OCI-LY7 (cell line): ENCODE measurements at regions not wholly inside any gene's neighbourhood (a gene's known extent, or its start where the extent isn't known, plus 50 kb on each side); places are given as distances from the start of the nearest gene placed in this dataset.

ENCODE experiments used
- BruUV-seq: library from RNA; stranded (reverse); fragments of 400-500 nt; replicated peaks from 2 replicates; lab custom pipeline; 2021; lab: Mats Ljungman, UMichigan
- CTCF ChIA-PET: fragments of 300-600 bp; sonication (Branson Sonifier 250); formaldehyde crosslinking; loops from one replicate; lab custom pipeline; 2022; ENCODE audit warnings: antibody characterized with exemption; ENCODE audit not compliant: unreplicated experiment; lab: Charles Lee
- POLR2A ChIA-PET: fragments of 300-600 bp; sonication (Branson Sonifier 250); formaldehyde crosslinking; loops from one replicate; lab custom pipeline; 2022; ENCODE audit warnings: antibody characterized with exemption; lab: Charles Lee
- DNase-seq: peaks from one replicate; pipeline ENCODE4 v3.0.0-alpha.2; 2015; ENCODE audit warnings: low spot score
- H2AFZ ChIP-seq: fragments of 200-600 bp; sonication (generic), shearing (Covaris generic); 2 replicates; pipeline ENCODE4 v1.6.1; 2014; ENCODE audit warnings: mild to moderate bottlenecking, antibody characterized with exemption, low read length, moderate library complexity
- H3K27ac ChIP-seq: fragments of 200-600 bp; sonication (generic); 2 replicates; pipeline ENCODE4 v1.5.1; 2014; ENCODE audit warnings: mixed run types, low read depth, mild to moderate bottlenecking, moderate library complexity, low read length, inconsistent platforms; ENCODE audit not compliant: poor library complexity, severe bottlenecking
- H3K36me3 ChIP-seq: fragments of 200-600 bp; sonication (generic); 2 replicates; pipeline ENCODE4 v1.6.1; 2014; ENCODE audit warnings: mild to moderate bottlenecking, antibody characterized with exemption, low read length, moderate library complexity, mixed read lengths; ENCODE audit not compliant: insufficient read depth
- H3K4me1 ChIP-seq: fragments of 200-600 bp; sonication (generic); 2 replicates; pipeline ENCODE4 v1.5.1; 2014; ENCODE audit warnings: mild to moderate bottlenecking, low read length; ENCODE audit not compliant: insufficient read depth, poor library complexity, severe bottlenecking
- H3K4me2 ChIP-seq: fragments of 200-600 bp; sonication (generic); 2 replicates; pipeline ENCODE4 v1.6.1; 2014; ENCODE audit warnings: mild to moderate bottlenecking, low read length
- H3K4me3 ChIP-seq: fragments of 200-600 bp; sonication (generic); 2 replicates; pipeline ENCODE4 v1.5.1; 2014; ENCODE audit warnings: mild to moderate bottlenecking, low read depth, low read length; ENCODE audit not compliant: poor library complexity, severe bottlenecking
- H3K79me2 ChIP-seq: fragments of 200-600 bp; sonication (generic); 2 replicates; pipeline ENCODE4 v1.6.1; 2016; ENCODE audit warnings: low read depth, mild to moderate bottlenecking, low read length, moderate library complexity, mixed read lengths; ENCODE audit not compliant: insufficient read depth
- H3K9me2 ChIP-seq: fragments of 200-600 bp; sonication (generic); 2 replicates; pipeline ENCODE4 v1.6.1; 2016; ENCODE audit warnings: mild to moderate bottlenecking, low read length, mixed read lengths; ENCODE audit not compliant: insufficient read depth
- H3K9me3 ChIP-seq: fragments of 200-600 bp; sonication (generic); 2 replicates; pipeline ENCODE4 v1.6.1; 2014; ENCODE audit warnings: mild to moderate bottlenecking, mixed run types, low read length, mixed read lengths
- H4K20me1 ChIP-seq: fragments of 200-600 bp; sonication (generic); 2 replicates; pipeline ENCODE4 v1.6.1; 2014; ENCODE audit warnings: mild to moderate bottlenecking, antibody characterized with exemption, low read length, moderate library complexity, mixed read lengths; ENCODE audit not compliant: insufficient read depth
- EZH2phosphoT487 ChIP-seq: fragments of 200-600 bp; sonication (generic); IDR thresholded peaks from 2 replicates; pipeline ENCODE4 v1.6.1; 2018; ENCODE audit warnings: low read depth, borderline replicate concordance, mild to moderate bottlenecking, mixed run types, antibody characterized with exemption, low read length, moderate library complexity, mixed read lengths
- intact Hi-C: fragments of 100-400 bp; cut with micrococcal nuclease; formaldehyde crosslinking; loops from one replicate; pipeline ENCODE4 v1.10.0; 2022; ENCODE audit not compliant: unreplicated experiment
- TF ChIP-seq, protein P1 (sequence below): fragments of 200-600 bp; sonication (generic); conservative IDR thresholded peaks from 2 replicates; pipeline ENCODE4 v1.5.1; 2014; ENCODE audit warnings: mild to moderate bottlenecking, antibody characterized with exemption, low read length, moderate library complexity, mixed read lengths

- no peaks in the 10 kb centered on the region for H4K20me1 ChIP-seq
- POLR2A ChIA-PET: no interaction called here
- intact Hi-C loops: no loop called here
- H3K4me1 ChIP-seq: no peaks in the 10 kb centered on the region
- H3K27ac ChIP-seq: no peak overlapping the region
- H3K9me2 ChIP-seq: no peaks in the 10 kb centered on the region
- CTCF ChIA-PET: no interaction called here
- H3K4me2 ChIP-seq: no peak overlapping the region
- BruUV-seq: no TSS peak
- H2AFZ ChIP-seq: no peak overlapping the region
- H3K4me3 ChIP-seq: no peak overlapping the region
- no peaks in the 10 kb centered on the region for H3K79me2 ChIP-seq
- TF ChIP-seq, protein P1, sequence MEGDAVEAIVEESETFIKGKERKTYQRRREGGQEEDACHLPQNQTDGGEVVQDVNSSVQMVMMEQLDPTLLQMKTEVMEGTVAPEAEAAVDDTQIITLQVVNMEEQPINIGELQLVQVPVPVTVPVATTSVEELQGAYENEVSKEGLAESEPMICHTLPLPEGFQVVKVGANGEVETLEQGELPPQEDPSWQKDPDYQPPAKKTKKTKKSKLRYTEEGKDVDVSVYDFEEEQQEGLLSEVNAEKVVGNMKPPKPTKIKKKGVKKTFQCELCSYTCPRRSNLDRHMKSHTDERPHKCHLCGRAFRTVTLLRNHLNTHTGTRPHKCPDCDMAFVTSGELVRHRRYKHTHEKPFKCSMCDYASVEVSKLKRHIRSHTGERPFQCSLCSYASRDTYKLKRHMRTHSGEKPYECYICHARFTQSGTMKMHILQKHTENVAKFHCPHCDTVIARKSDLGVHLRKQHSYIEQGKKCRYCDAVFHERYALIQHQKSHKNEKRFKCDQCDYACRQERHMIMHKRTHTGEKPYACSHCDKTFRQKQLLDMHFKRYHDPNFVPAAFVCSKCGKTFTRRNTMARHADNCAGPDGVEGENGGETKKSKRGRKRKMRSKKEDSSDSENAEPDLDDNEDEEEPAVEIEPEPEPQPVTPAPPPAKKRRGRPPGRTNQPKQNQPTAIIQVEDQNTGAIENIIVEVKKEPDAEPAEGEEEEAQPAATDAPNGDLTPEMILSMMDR: no peak
- no peak for TF ChIP-seq EZH2phosphoT487
- DNase-seq: no peak
- no peaks in the 10 kb centered on the region for H3K36me3 ChIP-seq
- 0 out of 2 replicates have a peak, but pooled peaks cover 12% of the 10 kb centered on the region for H3K9me3 ChIP-seq
These were observed 835.5 kb upstream of the CNTN5 start for GRCh38 chr11:98185245-98185644.

- CTCF ChIA-PET: no interaction called here
- Histone ChIP-seq H3K9me2 (no peaks in the 10 kb centered on the region), H3K79me2 (no peaks in the 10 kb centered on the region), H3K4me2 (no peak overlapping the region), H2AFZ (no peak overlapping the region), H3K9me3 (peaks cover 16% of the 10 kb centered on the region; the same call in 1 of the 2 replicates), H3K4me1 (no peaks in the 10 kb centered on the region), H3K27ac (no peak overlapping the region), H3K36me3 (no peaks in the 10 kb centered on the region), H4K20me1 (no peaks in the 10 kb centered on the region), H3K4me3 (no peak overlapping the region)
- TF ChIP-seq, protein P1: no peak
- TF ChIP-seq EZH2phosphoT487: no peak
- POLR2A ChIA-PET: no interaction called here
- BruUV-seq: no TSS peak
- no peak for DNase-seq
- intact Hi-C loops: no loop called here
These were observed 826.1 kb upstream of the CNTN5 start for GRCh38 chr11:98194611-98195010.

- intact Hi-C loops: no loop called here
- no TSS peak for BruUV-seq
- POLR2A ChIA-PET: interaction anchor here (1.2 kb wide), 1 partner anchor 25 kb away, joined by 3 read pairs; no protein-coding TSS in a partner anchor
- no peaks in the 10 kb centered on the region for H3K9me2 ChIP-seq
- H3K4me3 ChIP-seq: no peak overlapping the region
- no peaks in the 10 kb centered on the region for H3K4me1 ChIP-seq
- no peak overlapping the region for H3K27ac ChIP-seq
- peaks cover 10% of the 10 kb centered on the region; the same call in 1 of the 2 replicates for H3K9me3 ChIP-seq
- H3K36me3 ChIP-seq: no peaks in the 10 kb centered on the region
- no peak overlapping the region for H2AFZ ChIP-seq
- no peak overlapping the region for H3K4me2 ChIP-seq
- no peaks in the 10 kb centered on the region for H3K79me2 ChIP-seq
- no peak for DNase-seq
- H4K20me1 ChIP-seq: no peaks in the 10 kb centered on the region
- CTCF ChIA-PET: no interaction called here
- no peak for TF ChIP-seq EZH2phosphoT487
- TF ChIP-seq, protein P1: no peak
These were observed 825.4 kb upstream of the CNTN5 start for GRCh38 chr11:98195300-98195699.
